Smooth muscle cell (in vitro differentiated cells): ENCODE measurements at regions not wholly inside any gene's neighbourhood (a gene's known extent, or its start where the extent isn't known, plus 50 kb on each side); places are given as distances from the start of the nearest gene placed in this dataset.

Source experiments
- DNase-seq: peaks from one replicate; lab custom pipeline; 2025; ENCODE audit not compliant: unreplicated experiment; lab: John Stamatoyannopoulos, UW
- H2AFZ ChIP-seq: fragments of 200-600 bp; sonication (generic); 2 replicates; pipeline ENCODE4 v1.6.0; 2016; ENCODE audit warnings: antibody characterized with exemption, low read depth, mild to moderate bottlenecking
- H3F3A ChIP-seq: fragments of 200-600 bp; sonication (generic); 2 replicates; pipeline ENCODE4 v1.6.0; 2017; ENCODE audit warnings: antibody characterized with exemption, low read depth
- H3K27ac ChIP-seq: fragments of 200-600 bp; sonication (generic); 2 replicates; pipeline ENCODE4 v1.5.1; 2016; ENCODE audit warnings: low read depth, mild to moderate bottlenecking
- H3K27me3 ChIP-seq: fragments of 200-600 bp; sonication (generic); 2 replicates; pipeline ENCODE4 v1.6.1; 2016; ENCODE audit warnings: low read depth, mild to moderate bottlenecking
- H3K36me3 ChIP-seq: fragments of 200-600 bp; sonication (generic); 2 replicates; pipeline ENCODE4 v1.5.1; 2016; ENCODE audit warnings: low read depth
- H3K4me1 ChIP-seq: fragments of 200-600 bp; sonication (generic); 2 replicates; pipeline ENCODE4 v1.5.1; 2016; ENCODE audit warnings: low read depth
- H3K4me2 ChIP-seq: fragments of 200-600 bp; sonication (generic); 2 replicates; pipeline ENCODE4 v1.6.0; 2016; ENCODE audit warnings: mild to moderate bottlenecking
- H3K4me3 ChIP-seq: fragments of 200-600 bp; sonication (generic); 2 replicates; pipeline ENCODE4 v1.5.1; 2016; ENCODE audit warnings: mild to moderate bottlenecking
- H3K79me2 ChIP-seq: fragments of 200-600 bp; sonication (generic); 2 replicates; pipeline ENCODE4 v1.6.0; 2016; ENCODE audit warnings: low read depth, mild to moderate bottlenecking
- H3K9ac ChIP-seq: fragments of 200-600 bp; sonication (generic); 2 replicates; pipeline ENCODE4 v1.6.0; 2016; ENCODE audit warnings: low read depth
- H3K9me3 ChIP-seq: fragments of 200-600 bp; sonication (generic); replicated peaks from 2 replicates; pipeline ENCODE4 v1.5.1; 2016; ENCODE audit warnings: low read depth
- H4K20me1 ChIP-seq: fragments of 200-600 bp; sonication (generic); 2 replicates; pipeline ENCODE4 v1.6.0; 2016; ENCODE audit warnings: low read depth
- WGBS: methylation state at CpG from one replicate; pipeline ENCODE4 v1.1.7; 2016; ENCODE audit warnings: low lambda C conversion rate; 5-methylcytosine and 5-hydroxymethylcytosine counted together
- TF ChIP-seq, protein P1 (sequence below): fragments of 200-600 bp; sonication (generic); IDR thresholded peaks from 2 replicates; pipeline ENCODE4 v1.5.1; 2017; ENCODE audit warnings: borderline replicate concordance, mild to moderate bottlenecking, antibody characterized with exemption; ENCODE audit not compliant: insufficient read depth, poor library complexity, severe bottlenecking

DNA sequence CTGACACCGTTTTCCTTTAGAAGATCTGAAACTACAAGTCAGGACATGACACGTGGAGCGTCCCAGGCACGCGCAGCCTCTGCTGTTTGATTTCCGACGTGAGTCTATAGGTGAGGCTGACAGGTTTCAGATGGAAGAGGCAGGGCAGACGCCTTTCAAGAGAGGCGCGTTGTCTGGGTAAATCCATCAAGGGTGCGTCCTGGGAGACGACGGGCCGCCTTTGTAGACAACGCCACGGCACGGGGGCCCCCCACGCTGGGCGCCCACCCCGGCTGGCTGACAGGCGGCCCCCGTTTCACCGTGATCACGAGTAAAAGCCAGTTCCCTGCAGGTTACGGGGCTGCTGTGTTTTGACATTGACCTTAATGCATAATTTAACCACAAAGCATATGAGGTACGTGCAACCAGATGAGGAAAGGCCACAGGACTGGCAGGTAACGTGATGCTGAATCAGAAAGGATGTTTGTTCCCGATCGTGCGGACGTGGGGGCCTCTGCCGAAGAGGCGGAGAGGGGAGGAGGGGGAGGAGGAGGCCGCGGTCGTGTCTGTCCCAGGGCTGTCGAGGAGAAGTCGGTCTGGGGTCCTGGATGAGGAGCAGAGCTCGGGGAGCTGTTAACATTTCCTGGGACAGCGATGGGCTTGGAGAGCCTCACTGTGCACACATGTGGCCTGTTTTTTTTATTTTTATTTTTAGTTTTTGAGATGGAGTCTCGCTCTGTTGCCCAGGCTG, 51.1 kb upstream of the PPP2R3B start:
- H3F3A ChIP-seq = no peaks in the 10 kb centered on the region
- H3K4me1 ChIP-seq = no peaks in the 10 kb centered on the region
- no peak overlapping the region for H3K27ac ChIP-seq
- TF ChIP-seq, protein P1, sequence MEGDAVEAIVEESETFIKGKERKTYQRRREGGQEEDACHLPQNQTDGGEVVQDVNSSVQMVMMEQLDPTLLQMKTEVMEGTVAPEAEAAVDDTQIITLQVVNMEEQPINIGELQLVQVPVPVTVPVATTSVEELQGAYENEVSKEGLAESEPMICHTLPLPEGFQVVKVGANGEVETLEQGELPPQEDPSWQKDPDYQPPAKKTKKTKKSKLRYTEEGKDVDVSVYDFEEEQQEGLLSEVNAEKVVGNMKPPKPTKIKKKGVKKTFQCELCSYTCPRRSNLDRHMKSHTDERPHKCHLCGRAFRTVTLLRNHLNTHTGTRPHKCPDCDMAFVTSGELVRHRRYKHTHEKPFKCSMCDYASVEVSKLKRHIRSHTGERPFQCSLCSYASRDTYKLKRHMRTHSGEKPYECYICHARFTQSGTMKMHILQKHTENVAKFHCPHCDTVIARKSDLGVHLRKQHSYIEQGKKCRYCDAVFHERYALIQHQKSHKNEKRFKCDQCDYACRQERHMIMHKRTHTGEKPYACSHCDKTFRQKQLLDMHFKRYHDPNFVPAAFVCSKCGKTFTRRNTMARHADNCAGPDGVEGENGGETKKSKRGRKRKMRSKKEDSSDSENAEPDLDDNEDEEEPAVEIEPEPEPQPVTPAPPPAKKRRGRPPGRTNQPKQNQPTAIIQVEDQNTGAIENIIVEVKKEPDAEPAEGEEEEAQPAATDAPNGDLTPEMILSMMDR = no peak
- H3K36me3 ChIP-seq = no peaks in the 10 kb centered on the region
- H3K9ac ChIP-seq = no peak overlapping the region
- H3K9me3 ChIP-seq = no peaks in the 10 kb centered on the region
- H3K27me3 ChIP-seq = no peaks in the 10 kb centered on the region
- H3K79me2 ChIP-seq = no peaks in the 10 kb centered on the region
- H3K4me2 ChIP-seq = no peak overlapping the region
- no peak overlapping the region for H3K4me3 ChIP-seq
- no peaks in the 10 kb centered on the region for H4K20me1 ChIP-seq
- 80% methylated on average over 41 of the region's 41 CpGs for WGBS
- no peak overlapping the region for H2AFZ ChIP-seq
- no peak for DNase-seq

DNA sequence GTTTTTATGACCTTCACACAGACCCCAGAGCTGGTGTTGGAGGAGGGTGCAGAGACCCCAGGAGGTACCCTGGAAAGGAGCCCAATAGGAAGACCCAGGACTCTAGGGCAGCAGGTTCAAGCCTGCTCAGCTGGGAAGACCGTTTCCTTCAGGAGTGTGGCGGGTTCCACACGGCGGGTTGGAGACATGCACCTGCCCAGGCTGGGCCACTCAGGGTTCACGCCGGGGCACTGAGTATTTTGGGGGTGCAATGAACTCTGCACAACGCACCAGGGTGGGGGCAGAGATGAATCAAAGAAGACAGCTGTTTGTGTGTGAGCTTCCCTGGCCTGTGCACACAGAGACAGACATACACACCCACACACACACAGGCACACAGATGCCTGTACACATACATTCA, 52.5 kb upstream of the PPP2R3B start:
- Histone ChIP-seq H3K79me2 (no peaks in the 10 kb centered on the region), H4K20me1 (no peaks in the 10 kb centered on the region), H3K9ac (no peak overlapping the region), H2AFZ (no peak overlapping the region), H3F3A (no peaks in the 10 kb centered on the region), H3K4me3 (no peak overlapping the region), H3K4me1 (no peaks in the 10 kb centered on the region), H3K27me3 (no peaks in the 10 kb centered on the region), H3K36me3 (no peaks in the 10 kb centered on the region), H3K27ac (no peak overlapping the region), H3K4me2 (no peak overlapping the region), H3K9me3 (no peaks in the 10 kb centered on the region)
- TF ChIP-seq, protein P1 = no peak
- no peak for DNase-seq
- 96% methylated on average over 7 of the region's 7 CpGs for WGBS

DNA sequence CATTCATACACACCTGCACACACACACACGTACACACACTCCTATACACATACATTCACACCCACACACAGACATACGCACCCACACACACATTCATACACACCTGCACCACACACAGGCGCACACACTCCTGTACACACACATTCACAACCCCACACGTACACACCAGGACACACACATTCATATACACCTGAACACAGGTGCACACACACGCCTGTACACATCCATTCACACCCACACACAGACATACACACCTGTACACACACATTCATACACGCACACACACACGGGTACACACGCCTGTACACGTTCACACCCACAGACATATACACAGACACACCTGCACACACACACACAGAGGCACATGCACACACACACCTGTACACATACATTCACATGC, 53.0 kb upstream of the PPP2R3B start:
- Histone ChIP-seq H3K79me2 (no peaks in the 10 kb centered on the region), H3K4me2 (no peak overlapping the region), H3K9ac (no peak overlapping the region), H3K9me3 (no peaks in the 10 kb centered on the region), H2AFZ (no peak overlapping the region), H3K27me3 (peaks cover under 1% of the 10 kb centered on the region), H3F3A (no peaks in the 10 kb centered on the region), H3K4me1 (no peaks in the 10 kb centered on the region), H3K4me3 (no peak overlapping the region), H3K36me3 (no peaks in the 10 kb centered on the region), H3K27ac (no peak overlapping the region), H4K20me1 (no peaks in the 10 kb centered on the region)
- TF ChIP-seq, protein P1 = no peak
- DNase-seq = no peak
- WGBS = 92% methylated on average over 9 of the region's 9 CpGs

DNA sequence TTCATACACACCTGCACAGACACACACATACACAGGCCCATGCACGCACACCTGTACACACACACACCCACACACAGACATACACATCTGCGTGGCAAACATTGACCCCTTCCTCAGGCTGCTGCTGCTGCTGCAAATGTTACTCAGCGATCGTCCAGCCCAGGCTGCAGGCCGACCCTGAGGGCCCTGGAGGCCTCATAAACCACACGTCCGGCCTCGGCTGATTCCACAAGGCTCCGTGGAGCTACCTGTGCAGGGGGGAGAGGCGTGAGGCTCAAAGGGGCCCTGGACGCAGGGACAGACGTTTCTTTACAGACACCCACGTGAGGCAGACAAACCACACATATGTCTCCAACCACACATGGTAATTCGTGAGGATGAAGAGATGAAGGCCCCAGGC, 53.9 kb upstream of the PPP2R3B start:
- Histone ChIP-seq H3K4me2 (no peak overlapping the region), H4K20me1 (no peaks in the 10 kb centered on the region), H3K27me3 (peaks cover 8% of the 10 kb centered on the region), H3K36me3 (no peaks in the 10 kb centered on the region), H3K4me3 (no peak overlapping the region), H3F3A (no peaks in the 10 kb centered on the region), H3K9ac (no peak overlapping the region), H2AFZ (no peak overlapping the region), H3K4me1 (no peaks in the 10 kb centered on the region), H3K79me2 (no peaks in the 10 kb centered on the region), H3K27ac (no peak overlapping the region), H3K9me3 (no peaks in the 10 kb centered on the region)
- WGBS = 92% methylated on average over 14 of the region's 14 CpGs
- TF ChIP-seq, protein P1 = no peak
- no peak for DNase-seq
